Neural cell (in vitro differentiated cells): ENCODE measurements at regions not wholly inside any gene's neighbourhood (a gene's known extent, or its start where the extent isn't known, plus 50 kb on each side); places are given as distances from the start of the nearest gene placed in this dataset.

Source experiments
- H2AFZ ChIP-seq: fragments of 200-600, 300-800 bp; sonication (generic), shearing (Covaris generic); 2 replicates; pipeline ENCODE4 v1.6.0; 2014; ENCODE audit warnings: low read depth, mild to moderate bottlenecking, antibody characterized with exemption, low read length, moderate library complexity
- H3F3A ChIP-seq: fragments of 200-600 bp; shearing (Covaris generic); 2 replicates; pipeline ENCODE4 v1.6.1; 2016; ENCODE audit warnings: mild to moderate bottlenecking, moderate library complexity, mixed read lengths, antibody characterized with exemption, low read length; ENCODE audit not compliant: insufficient read depth, poor library complexity, severe bottlenecking
- H3K27ac ChIP-seq: fragments of 200-600, 300-800 bp; sonication (generic), shearing (Covaris generic); 2 replicates; pipeline ENCODE4 v1.5.1; 2014; ENCODE audit warnings: mild to moderate bottlenecking, low read length, moderate library complexity
- H3K27me3 ChIP-seq: fragments of 300-800, 200-600 bp; sonication (generic), shearing (Covaris generic); 2 replicates; pipeline ENCODE4 v1.6.0; 2014; ENCODE audit warnings: mild to moderate bottlenecking, low read depth, low read length, moderate library complexity; ENCODE audit not compliant: insufficient read depth
- H3K36me3 ChIP-seq: fragments of 300-800, 200-600 bp; sonication (generic), shearing (Covaris generic); 2 replicates; pipeline ENCODE4 v1.5.1; 2014; ENCODE audit warnings: mild to moderate bottlenecking, antibody characterized with exemption, low read length, moderate library complexity; ENCODE audit not compliant: insufficient read depth
- H3K4me2 ChIP-seq: fragments of 300-800, 200-600 bp; sonication (generic), shearing (Covaris generic); 2 replicates; pipeline ENCODE4 v1.6.0; 2014; ENCODE audit warnings: mild to moderate bottlenecking, low read length
- H3K4me3 ChIP-seq: fragments of 300-800, 200-600 bp; sonication (generic), shearing (Covaris generic); 2 replicates; pipeline ENCODE4 v1.5.1; 2014; ENCODE audit warnings: mild to moderate bottlenecking, low read length, moderate library complexity
- H3K79me2 ChIP-seq: fragments of 200-600 bp; shearing (Covaris generic); replicated peaks from 2 replicates; pipeline ENCODE4 v1.6.0; 2014; ENCODE audit warnings: mild to moderate bottlenecking, low read length, moderate library complexity; ENCODE audit not compliant: insufficient read depth
- H3K9ac ChIP-seq: fragments of 300-800, 200-600 bp; sonication (generic), shearing (Covaris generic); 2 replicates; pipeline ENCODE4 v1.6.1; 2016; ENCODE audit warnings: mild to moderate bottlenecking, low read length, mixed read lengths
- H3K9me2 ChIP-seq: fragments of 200-600 bp; shearing (Covaris generic); 2 replicates; pipeline ENCODE4 v1.6.1; 2016; ENCODE audit warnings: mild to moderate bottlenecking, low read length, mixed read lengths; ENCODE audit not compliant: insufficient read depth
- H3K9me3 ChIP-seq: fragments of 200-600, 300-800 bp; sonication (generic), shearing (Covaris generic); 2 replicates; pipeline ENCODE4 v1.6.1; 2016; ENCODE audit warnings: mild to moderate bottlenecking, mixed run types, low read length, moderate library complexity, mixed read lengths
- H4K20me1 ChIP-seq: fragments of 200-600 bp; shearing (Covaris generic); 2 replicates; pipeline ENCODE4 v1.6.1; 2016; ENCODE audit warnings: mild to moderate bottlenecking, mixed run types; ENCODE audit not compliant: insufficient read depth
- EP300 ChIP-seq: fragments of 450-650 bp; conservative IDR thresholded peaks from 2 replicates; pipeline ENCODE4 v1.6.1; 2014; ENCODE audit warnings: antibody characterized with exemption, mild to moderate bottlenecking, moderate library complexity; ENCODE audit not compliant: poor library complexity, severe bottlenecking
- EZH2 ChIP-seq: fragments of 200-600, 300-800 bp; shearing (Covaris generic), sonication (generic); IDR thresholded peaks from 2 replicates; pipeline ENCODE4 v1.6.1; 2014; ENCODE audit warnings: antibody characterized with exemption, low read length, borderline replicate concordance, mild to moderate bottlenecking; ENCODE audit not compliant: insufficient read depth, poor library complexity, severe bottlenecking
- MXI1 ChIP-seq: fragments of 450-650 bp; conservative IDR thresholded peaks from 2 replicates; pipeline ENCODE4 v1.6.1; 2014; ENCODE audit warnings: antibody characterized with exemption, mild to moderate bottlenecking; ENCODE audit not compliant: poor library complexity, severe bottlenecking
- POLR2AphosphoS5 ChIP-seq: IDR thresholded peaks from 2 replicates; pipeline ENCODE4 v1.6.1; 2012
- RAD21 ChIP-seq: fragments of 450-650 bp; conservative IDR thresholded peaks from 2 replicates; pipeline ENCODE4 v1.6.1; 2014; ENCODE audit warnings: antibody characterized with exemption, mild to moderate bottlenecking, moderate library complexity
- SMC3 ChIP-seq: fragments of 450-650 bp; conservative IDR thresholded peaks from 2 replicates; pipeline ENCODE4 v1.6.1; 2014; ENCODE audit warnings: antibody characterized with exemption, mild to moderate bottlenecking, moderate library complexity; ENCODE audit not compliant: poor library complexity
- TAF1 ChIP-seq: IDR thresholded peaks from 2 replicates; pipeline ENCODE4 v1.6.1; 2012; ENCODE audit warnings: low read depth
- TF ChIP-seq, protein P1 (sequence below): fragments of 450-650 bp; IDR thresholded peaks from 2 replicates; pipeline ENCODE4 v1.5.1; 2014; ENCODE audit warnings: antibody characterized with exemption, mild to moderate bottlenecking, moderate library complexity; ENCODE audit not compliant: poor library complexity, severe bottlenecking
- TF ChIP-seq, protein P2 (sequence below): IDR thresholded peaks from 2 replicates; pipeline ENCODE4 v1.6.1; 2012; ENCODE audit warnings: borderline replicate concordance

DNA sequence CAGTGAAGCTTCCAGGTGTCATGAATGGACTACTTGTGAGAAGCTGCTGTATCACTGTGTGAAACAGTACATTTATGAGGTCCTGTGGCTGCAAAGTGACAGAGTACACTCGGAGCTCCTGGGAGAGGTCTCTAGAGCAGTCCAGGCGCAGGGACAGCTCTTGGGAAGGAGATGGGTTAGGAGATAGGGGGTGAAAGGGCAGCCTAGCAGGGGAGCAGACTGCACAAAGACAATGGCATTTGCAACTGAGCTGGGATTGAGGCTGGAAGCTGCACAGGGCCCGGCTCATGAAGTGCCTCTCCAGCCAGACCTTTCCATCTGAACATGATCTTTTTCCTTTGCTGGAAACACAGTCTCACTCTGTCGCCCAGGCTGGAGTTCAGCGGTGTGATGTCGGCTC, 83.6 kb downstream of the RHOB start:
- no peak overlapping the region for H3K27ac ChIP-seq
- no peaks in the 10 kb centered on the region for H4K20me1 ChIP-seq
- no peak overlapping the region for H3K4me3 ChIP-seq
- no peaks in the 10 kb centered on the region for H3K9me3 ChIP-seq
- no peaks in the 10 kb centered on the region for H3K79me2 ChIP-seq
- no peak overlapping the region for H3K4me2 ChIP-seq
- no peaks in the 10 kb centered on the region for H3K27me3 ChIP-seq
- no peaks in the 10 kb centered on the region for H3K9me2 ChIP-seq
- no peaks in the 10 kb centered on the region for H3F3A ChIP-seq
- no peaks in the 10 kb centered on the region for H3K36me3 ChIP-seq
- TF ChIP-seq TAF1, result no peak
- TF ChIP-seq POLR2AphosphoS5, result no peak
- TF ChIP-seq, protein P1, sequence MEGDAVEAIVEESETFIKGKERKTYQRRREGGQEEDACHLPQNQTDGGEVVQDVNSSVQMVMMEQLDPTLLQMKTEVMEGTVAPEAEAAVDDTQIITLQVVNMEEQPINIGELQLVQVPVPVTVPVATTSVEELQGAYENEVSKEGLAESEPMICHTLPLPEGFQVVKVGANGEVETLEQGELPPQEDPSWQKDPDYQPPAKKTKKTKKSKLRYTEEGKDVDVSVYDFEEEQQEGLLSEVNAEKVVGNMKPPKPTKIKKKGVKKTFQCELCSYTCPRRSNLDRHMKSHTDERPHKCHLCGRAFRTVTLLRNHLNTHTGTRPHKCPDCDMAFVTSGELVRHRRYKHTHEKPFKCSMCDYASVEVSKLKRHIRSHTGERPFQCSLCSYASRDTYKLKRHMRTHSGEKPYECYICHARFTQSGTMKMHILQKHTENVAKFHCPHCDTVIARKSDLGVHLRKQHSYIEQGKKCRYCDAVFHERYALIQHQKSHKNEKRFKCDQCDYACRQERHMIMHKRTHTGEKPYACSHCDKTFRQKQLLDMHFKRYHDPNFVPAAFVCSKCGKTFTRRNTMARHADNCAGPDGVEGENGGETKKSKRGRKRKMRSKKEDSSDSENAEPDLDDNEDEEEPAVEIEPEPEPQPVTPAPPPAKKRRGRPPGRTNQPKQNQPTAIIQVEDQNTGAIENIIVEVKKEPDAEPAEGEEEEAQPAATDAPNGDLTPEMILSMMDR, result no peak
- TF ChIP-seq MXI1, result no peak
- TF ChIP-seq, protein P2, sequence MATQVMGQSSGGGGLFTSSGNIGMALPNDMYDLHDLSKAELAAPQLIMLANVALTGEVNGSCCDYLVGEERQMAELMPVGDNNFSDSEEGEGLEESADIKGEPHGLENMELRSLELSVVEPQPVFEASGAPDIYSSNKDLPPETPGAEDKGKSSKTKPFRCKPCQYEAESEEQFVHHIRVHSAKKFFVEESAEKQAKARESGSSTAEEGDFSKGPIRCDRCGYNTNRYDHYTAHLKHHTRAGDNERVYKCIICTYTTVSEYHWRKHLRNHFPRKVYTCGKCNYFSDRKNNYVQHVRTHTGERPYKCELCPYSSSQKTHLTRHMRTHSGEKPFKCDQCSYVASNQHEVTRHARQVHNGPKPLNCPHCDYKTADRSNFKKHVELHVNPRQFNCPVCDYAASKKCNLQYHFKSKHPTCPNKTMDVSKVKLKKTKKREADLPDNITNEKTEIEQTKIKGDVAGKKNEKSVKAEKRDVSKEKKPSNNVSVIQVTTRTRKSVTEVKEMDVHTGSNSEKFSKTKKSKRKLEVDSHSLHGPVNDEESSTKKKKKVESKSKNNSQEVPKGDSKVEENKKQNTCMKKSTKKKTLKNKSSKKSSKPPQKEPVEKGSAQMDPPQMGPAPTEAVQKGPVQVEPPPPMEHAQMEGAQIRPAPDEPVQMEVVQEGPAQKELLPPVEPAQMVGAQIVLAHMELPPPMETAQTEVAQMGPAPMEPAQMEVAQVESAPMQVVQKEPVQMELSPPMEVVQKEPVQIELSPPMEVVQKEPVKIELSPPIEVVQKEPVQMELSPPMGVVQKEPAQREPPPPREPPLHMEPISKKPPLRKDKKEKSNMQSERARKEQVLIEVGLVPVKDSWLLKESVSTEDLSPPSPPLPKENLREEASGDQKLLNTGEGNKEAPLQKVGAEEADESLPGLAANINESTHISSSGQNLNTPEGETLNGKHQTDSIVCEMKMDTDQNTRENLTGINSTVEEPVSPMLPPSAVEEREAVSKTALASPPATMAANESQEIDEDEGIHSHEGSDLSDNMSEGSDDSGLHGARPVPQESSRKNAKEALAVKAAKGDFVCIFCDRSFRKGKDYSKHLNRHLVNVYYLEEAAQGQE, result no peak
- no peak for TF ChIP-seq SMC3
- no peak for TF ChIP-seq EZH2
- no peak for TF ChIP-seq EP300
- no peak overlapping the region for H2AFZ ChIP-seq
- no peak overlapping the region for H3K9ac ChIP-seq

DNA sequence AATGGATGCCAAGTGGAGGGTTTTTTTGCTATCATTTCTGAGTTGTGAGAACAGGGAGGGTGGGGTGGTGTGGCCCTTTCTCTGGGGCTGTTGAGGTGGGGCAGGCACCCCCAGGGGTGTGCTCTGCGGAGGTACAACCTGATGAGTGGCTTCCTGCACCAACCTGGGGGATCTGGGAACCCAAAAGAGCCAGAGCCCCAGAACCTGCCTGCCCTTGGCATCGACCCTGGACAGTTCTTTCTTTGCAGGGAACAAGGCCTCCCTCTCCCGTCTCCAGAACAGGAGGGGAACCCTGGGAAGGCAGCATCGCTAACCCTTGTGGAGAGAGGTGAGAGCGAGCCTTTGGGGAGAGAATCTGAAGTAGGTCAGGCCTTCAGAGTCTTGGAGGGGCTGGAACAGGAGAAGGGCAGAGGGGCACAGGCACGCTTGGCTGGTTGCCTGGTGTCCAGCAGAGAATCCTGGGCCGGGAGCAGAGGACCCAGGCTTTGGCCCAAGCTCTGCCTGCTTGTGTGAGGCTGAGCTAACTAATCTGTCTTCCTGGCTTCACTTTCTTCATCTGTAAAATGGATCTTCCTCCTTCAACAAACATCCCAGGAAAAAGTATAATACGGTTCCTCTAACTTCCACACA, 84.9 kb downstream of the RHOB start:
- H3K27ac ChIP-seq, result no peak overlapping the region
- no peaks in the 10 kb centered on the region for H3K27me3 ChIP-seq
- no peak for TF ChIP-seq MXI1
- TF ChIP-seq TAF1, result no peak
- TF ChIP-seq, protein P1, result no peak
- TF ChIP-seq EZH2, result no peak
- no peak for TF ChIP-seq RAD21
- no peak for TF ChIP-seq SMC3
- TF ChIP-seq EP300, result no peak
- no peak for TF ChIP-seq POLR2AphosphoS5
- TF ChIP-seq, protein P2, result no peak

More for the DNA sequence above, 84.9 kb downstream of the RHOB start:
- H3K36me3 ChIP-seq, result no peaks in the 10 kb centered on the region
- H3K4me2 ChIP-seq, result no peak overlapping the region
- H3K4me3 ChIP-seq, result no peak overlapping the region
- no peaks in the 10 kb centered on the region for H3K9me3 ChIP-seq
- no peaks in the 10 kb centered on the region for H4K20me1 ChIP-seq
- H3K9me2 ChIP-seq, result no peaks in the 10 kb centered on the region
- H3F3A ChIP-seq, result no peaks in the 10 kb centered on the region
- no peak overlapping the region for H2AFZ ChIP-seq
- H3K9ac ChIP-seq, result no peak overlapping the region
- no peaks in the 10 kb centered on the region for H3K79me2 ChIP-seq
